HCT116 (cell line): ENCODE measurements at regions not wholly inside any gene's neighbourhood (a gene's known extent, or its start where the extent isn't known, plus 50 kb on each side); places are given as distances from the start of the nearest gene placed in this dataset.

Experiments used
- ATAC-seq: fragments of 200-7000 bp; cut with Tn5 transposase; 2 replicates; pipeline ENCODE4 v1.9.1; 2020; ENCODE audit warnings: mild to moderate bottlenecking, moderate library complexity
- BruUV-seq: library from RNA; stranded (reverse); fragments of 400-500 nt; replicated peaks from 2 replicates; lab custom pipeline; 2021; lab: Mats Ljungman, UMichigan
- CTCF ChIA-PET: fragments of 300-600 bp; sonication (Branson Sonifier 250); formaldehyde crosslinking; loops from one replicate; lab custom pipeline; 2021; ENCODE audit warnings: antibody characterized with exemption; lab: Charles Lee
- POLR2A ChIA-PET: fragments of 300-600, 350-600 bp; sonication (Branson Sonifier 250); formaldehyde crosslinking; loops from one replicate; lab custom pipeline; 2021; ENCODE audit warnings: antibody characterized with exemption; lab: Charles Lee
- RAD21 ChIA-PET, 2 experiments: fragments of 300-600 bp; sonication (Branson Sonifier 250); formaldehyde crosslinking; loops; one replicate each; lab custom pipeline; 2023; ENCODE audit warnings: low total read pairs in 2 of 2; ENCODE audit not compliant: uncharacterized antibody in 2 of 2, unreplicated experiment in 2 of 2, low non-redundant PET in 1 of 2; lab: Charles Lee
- DNase-seq: peaks from one replicate; pipeline ENCODE4 v3.0.0-alpha.2; 2010; ENCODE audit warnings: low read depth, low spot score
- H2AFZ ChIP-seq: fragments of 200-600 bp; shearing (Covaris generic), sonication (generic); 2 replicates; pipeline ENCODE4 v1.6.1; 2017; ENCODE audit warnings: low read depth, mixed run types, mixed read lengths, antibody characterized with exemption, low read length; ENCODE audit not compliant: poor library complexity, severe bottlenecking
- H3K27ac ChIP-seq: 2 replicates; pipeline ENCODE4 v1.5.1; 2012; ENCODE audit warnings: low read depth, low read length
- H3K27me3 ChIP-seq: fragments of 200-600 bp; sonication (generic); 2 replicates; pipeline ENCODE4 v1.6.1; 2016; ENCODE audit warnings: mixed run types, low read length, mixed read lengths; ENCODE audit not compliant: insufficient read depth
- H3K36me3 ChIP-seq, 2 experiments: fragments of 200-500 bp in 1 of 2; fragments of 200-600 bp in 1 of 2; sonication (Bioruptor generic) in 1 of 2; sonication (generic) in 1 of 2; 2 replicates each; pipeline versions ENCODE4 v1.5.1 to v1.6.1; 2014 to 2016; ENCODE audit warnings: low read length in 2 of 2, inconsistent platforms in 1 of 2, mixed read lengths in 1 of 2, mixed run types in 1 of 2; ENCODE audit not compliant: insufficient read depth in 2 of 2, control insufficient read depth in 1 of 2
- H3K4me1 ChIP-seq, 2 experiments: fragments of 200-600 bp in 1 of 2; sonication (generic) in 1 of 2; 2 replicates each; pipeline versions ENCODE4 v1.5.1 to v1.6.1; 2012 to 2017; ENCODE audit warnings: low read length in 2 of 2, inconsistent platforms in 1 of 2, mild to moderate bottlenecking in 1 of 2, mixed read lengths in 1 of 2, mixed run types in 1 of 2, moderate library complexity in 1 of 2; ENCODE audit not compliant: insufficient read depth in 2 of 2, control insufficient read depth in 1 of 2
- H3K4me2 ChIP-seq: fragments of 200-600 bp; sonication (generic); 2 replicates; pipeline ENCODE4 v1.6.1; 2017; ENCODE audit warnings: mixed run types, low read length, mixed read lengths
- H3K4me3 ChIP-seq, 2 experiments: fragments of 200-600 bp in 1 of 2; sonication (generic) in 1 of 2; replicated peaks in 1 of 2; 2 replicates each; pipeline ENCODE4 v1.5.1; 2011 to 2016; ENCODE audit warnings: low read length in 2 of 2, control low read depth in 1 of 2, low read depth in 1 of 2, mild to moderate bottlenecking in 1 of 2, mixed read lengths in 1 of 2, mixed run types in 1 of 2
- H3K79me2 ChIP-seq: fragments of 200-600 bp; sonication (generic); 2 replicates; pipeline ENCODE4 v1.6.1; 2017; ENCODE audit warnings: mild to moderate bottlenecking, mixed run types, low read length, moderate library complexity, mixed read lengths; ENCODE audit not compliant: insufficient read depth
- H3K9ac ChIP-seq: fragments of 200-600 bp; sonication (generic); 2 replicates; pipeline ENCODE4 v1.6.1; 2016; ENCODE audit warnings: low read length, mixed read lengths
- H3K9me2 ChIP-seq: fragments of 200-600 bp; sonication (generic), shearing (Covaris generic); 2 replicates; pipeline ENCODE4 v1.6.1; 2017; ENCODE audit warnings: mixed run types, mild to moderate bottlenecking, moderate library complexity; ENCODE audit not compliant: insufficient read depth
- H3K9me3 ChIP-seq, 2 experiments: fragments of 200-500 bp in 1 of 2; fragments of 200-600 bp in 1 of 2; sonication (Bioruptor generic) in 1 of 2; sonication (generic) in 1 of 2; 2 replicates each; pipeline ENCODE4 v1.6.1; 2014 to 2017; ENCODE audit warnings: low read length in 2 of 2, mixed read lengths in 2 of 2, inconsistent platforms in 1 of 2, low read depth in 1 of 2, mild to moderate bottlenecking in 1 of 2, mixed run types in 1 of 2, moderate library complexity in 1 of 2; ENCODE audit not compliant: control insufficient read depth in 1 of 2, insufficient read depth in 1 of 2
- H4K20me1 ChIP-seq: fragments of 200-600 bp; sonication (generic), shearing (Covaris generic); 2 replicates; pipeline ENCODE4 v1.6.1; 2017; ENCODE audit warnings: mixed run types, mild to moderate bottlenecking, moderate library complexity; ENCODE audit not compliant: insufficient read depth
- CBX3 ChIP-seq: IDR thresholded peaks from 2 replicates; pipeline ENCODE4 v1.6.1; 2012; ENCODE audit warnings: low read depth
- CEBPB ChIP-seq: IDR thresholded peaks from 2 replicates; pipeline ENCODE4 v1.6.1; 2012; ENCODE audit warnings: low read depth
- EGR1 ChIP-seq: IDR thresholded peaks from 2 replicates; pipeline ENCODE4 v1.6.1; 2012; ENCODE audit warnings: low read depth
- ELF1 ChIP-seq: IDR thresholded peaks from 2 replicates; pipeline ENCODE4 v1.6.1; 2012; ENCODE audit warnings: low read depth, borderline replicate concordance
- EZH2 ChIP-seq: fragments of 200-600 bp; sonication (generic); IDR thresholded peaks from 2 replicates; pipeline ENCODE4 v1.6.1; 2017; ENCODE audit warnings: antibody characterized with exemption, mixed run types
- EZH2phosphoT487 ChIP-seq: fragments of 200-600 bp; IDR thresholded peaks from 2 replicates; pipeline ENCODE4 v1.6.1; 2018; ENCODE audit warnings: antibody characterized with exemption, borderline replicate concordance
- FOSL1 ChIP-seq: IDR thresholded peaks from 2 replicates; pipeline ENCODE4 v1.6.1; 2012; ENCODE audit warnings: low read depth
- JUND ChIP-seq: IDR thresholded peaks from 2 replicates; pipeline ENCODE4 v1.6.1; 2012
- MAX ChIP-seq: IDR thresholded peaks from 2 replicates; pipeline ENCODE4 v1.6.1; 2012
- POLR2AphosphoS5 ChIP-seq: IDR thresholded peaks from 2 replicates; pipeline ENCODE4 v1.6.1; 2011; ENCODE audit warnings: mild to moderate bottlenecking, low read depth, low read length, moderate library complexity
- RAD21 ChIP-seq: IDR thresholded peaks from 2 replicates; pipeline ENCODE4 v1.6.1; 2012; ENCODE audit warnings: low read depth, mild to moderate bottlenecking
- SIN3A ChIP-seq: IDR thresholded peaks from 2 replicates; pipeline ENCODE4 v1.6.1; 2012; ENCODE audit warnings: low read depth
- SP1 ChIP-seq: IDR thresholded peaks from 2 replicates; pipeline ENCODE4 v1.6.1; 2012; ENCODE audit warnings: low read depth
- SRF ChIP-seq: IDR thresholded peaks from 2 replicates; pipeline ENCODE4 v1.6.1; 2012; ENCODE audit warnings: low read depth
- TCF7L2 ChIP-seq: IDR thresholded peaks from 2 replicates; pipeline ENCODE4 v1.7.0; 2011; ENCODE audit warnings: borderline replicate concordance, inconsistent platforms; ENCODE audit not compliant: insufficient read depth, insufficient read length; ENCODE audit errors: extremely low read depth
- ZBTB33 ChIP-seq: IDR thresholded peaks from 2 replicates; pipeline ENCODE4 v1.6.1; 2011; ENCODE audit warnings: mild to moderate bottlenecking, low read length, moderate library complexity; ENCODE audit not compliant: insufficient replicate concordance; ENCODE audit errors: extremely low read depth
- ZFX ChIP-seq: fragments of 450-650 bp; IDR thresholded peaks from 2 replicates; pipeline ENCODE4 v1.6.1; 2017
- intact Hi-C: fragments of 100-400 bp; cut with micrococcal nuclease; formaldehyde crosslinking; loops from 2 replicates; pipeline ENCODE4 v1.10.0; 2022

- Histone ChIP-seq H3K4me3 (no peak overlapping the region), H4K20me1 (no peaks in the 10 kb centered on the region), H3K36me3 (no peaks in the 10 kb centered on the region), H3K9me2 (no peaks in the 10 kb centered on the region), H2AFZ (no peak overlapping the region), H3K27me3 (no peaks in the 10 kb centered on the region), H3K4me2 (no peak overlapping the region), H3K27ac (no peak overlapping the region), H3K4me1 (no peaks in the 10 kb centered on the region), H3K79me2 (no peaks in the 10 kb centered on the region), H3K9ac (no peak overlapping the region), H3K9me3 (peaks cover 3 to 22% of the 10 kb centered on the region in 2 experiments; a peak in 2 of 4 replicates)
- ATAC-seq, result no peak
- no TSS peak for BruUV-seq
- POLR2A ChIA-PET, result no interaction called here
- no peak for DNase-seq
- intact Hi-C loops, result no loop called here
- RAD21 ChIA-PET, result no interaction called here
- CTCF ChIA-PET, result no interaction called here
- TF ChIP-seq EGR1, result no peak
- TF ChIP-seq CEBPB, result no peak
- TF ChIP-seq ZFX, result no peak
- TF ChIP-seq FOSL1, result no peak
- no peak for TF ChIP-seq MAX
- TF ChIP-seq ZBTB33, result no peak
- no peak for TF ChIP-seq SRF
- TF ChIP-seq, all 23 proteins: peak for 0
These were observed 1374.4 kb upstream of the CDH8 start for GRCh38 chr16:63410594-63410993.

- Histone ChIP-seq H3K9me3 (peaks cover 0 to 8% of the 10 kb centered on the region in 2 experiments; a peak in 2 of 4 replicates), H3K27ac (no peak overlapping the region), H3K9me2 (no peaks in the 10 kb centered on the region), H3K4me2 (no peak overlapping the region), H3K27me3 (no peaks in the 10 kb centered on the region), H3K9ac (no peak overlapping the region), H3K36me3 (no peaks in the 10 kb centered on the region), H3K4me1 (no peaks in the 10 kb centered on the region), H2AFZ (no peak overlapping the region), H3K79me2 (no peaks in the 10 kb centered on the region), H4K20me1 (no peaks in the 10 kb centered on the region), H3K4me3 (no peak overlapping the region)
- CTCF ChIA-PET, result no interaction called here
- intact Hi-C loops, result no loop called here
- no TSS peak for BruUV-seq
- ATAC-seq, result no peak
- RAD21 ChIA-PET, result no interaction called here
- no peak for DNase-seq
- POLR2A ChIA-PET, result no interaction called here
- TF ChIP-seq SP1, result no peak
- TF ChIP-seq ZBTB33, result no peak
- TF ChIP-seq CBX3, result no peak
- TF ChIP-seq JUND, result no peak
- no peak for TF ChIP-seq SIN3A
- no peak for TF ChIP-seq FOSL1
- TF ChIP-seq EGR1, result no peak
- no peak for TF ChIP-seq EZH2phosphoT487
- TF ChIP-seq TCF7L2, result no peak
- TF ChIP-seq RAD21, result no peak
- TF ChIP-seq ELF1, result no peak
- TF ChIP-seq POLR2AphosphoS5, result no peak
- TF ChIP-seq CEBPB, result no peak
- no peak for TF ChIP-seq ZFX
- TF ChIP-seq EZH2, result no peak
These were observed 1367.6 kb upstream of the CDH8 start for GRCh38 chr16:63403792-63404191.
